ENCODE measurements at regions not wholly inside any gene's neighbourhood (a gene's known extent, or its start where the extent isn't known, plus 50 kb on each side); places are given as distances from the start of the nearest gene placed in this dataset.

DNA sequence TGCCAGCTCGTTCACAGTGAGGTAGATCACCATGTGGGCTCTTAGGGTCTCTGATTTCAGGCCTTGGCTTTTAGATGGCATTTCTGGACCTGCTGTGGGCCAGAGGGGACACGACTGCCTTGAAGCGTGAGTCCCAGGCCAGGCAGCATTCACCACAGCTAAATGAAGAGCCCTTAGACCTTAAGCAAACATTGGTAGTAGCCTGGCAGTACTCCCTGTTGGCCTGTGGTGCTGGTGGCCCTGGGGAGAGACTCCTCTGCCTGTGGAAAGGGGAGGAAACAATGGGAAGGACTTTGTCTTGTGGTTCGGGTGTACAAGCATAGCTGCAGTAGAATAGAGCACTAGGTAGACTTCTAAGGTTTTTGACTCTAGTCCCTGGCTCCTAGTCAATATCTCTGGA, 456.0 kb upstream of the DCC start:
- TF ChIP-seq MXI1 (IDR thresholded peaks at IDR 0.05; ENCODE audit: low read depth, low read length): no peak
- TF ChIP-seq, protein P1, sequence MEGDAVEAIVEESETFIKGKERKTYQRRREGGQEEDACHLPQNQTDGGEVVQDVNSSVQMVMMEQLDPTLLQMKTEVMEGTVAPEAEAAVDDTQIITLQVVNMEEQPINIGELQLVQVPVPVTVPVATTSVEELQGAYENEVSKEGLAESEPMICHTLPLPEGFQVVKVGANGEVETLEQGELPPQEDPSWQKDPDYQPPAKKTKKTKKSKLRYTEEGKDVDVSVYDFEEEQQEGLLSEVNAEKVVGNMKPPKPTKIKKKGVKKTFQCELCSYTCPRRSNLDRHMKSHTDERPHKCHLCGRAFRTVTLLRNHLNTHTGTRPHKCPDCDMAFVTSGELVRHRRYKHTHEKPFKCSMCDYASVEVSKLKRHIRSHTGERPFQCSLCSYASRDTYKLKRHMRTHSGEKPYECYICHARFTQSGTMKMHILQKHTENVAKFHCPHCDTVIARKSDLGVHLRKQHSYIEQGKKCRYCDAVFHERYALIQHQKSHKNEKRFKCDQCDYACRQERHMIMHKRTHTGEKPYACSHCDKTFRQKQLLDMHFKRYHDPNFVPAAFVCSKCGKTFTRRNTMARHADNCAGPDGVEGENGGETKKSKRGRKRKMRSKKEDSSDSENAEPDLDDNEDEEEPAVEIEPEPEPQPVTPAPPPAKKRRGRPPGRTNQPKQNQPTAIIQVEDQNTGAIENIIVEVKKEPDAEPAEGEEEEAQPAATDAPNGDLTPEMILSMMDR (IDR thresholded peaks at IDR 0.05 in 2 of 3, conservative IDR thresholded peaks at IDR 0.05 in 1 of 3; ENCODE audit: control insufficient read depth in 2 of 3, extremely low read depth in 1 of 3, insufficient read depth in 1 of 3, low read depth in 3 of 3, low read length in 3 of 3): no peak
- TF ChIP-seq, protein P2, sequence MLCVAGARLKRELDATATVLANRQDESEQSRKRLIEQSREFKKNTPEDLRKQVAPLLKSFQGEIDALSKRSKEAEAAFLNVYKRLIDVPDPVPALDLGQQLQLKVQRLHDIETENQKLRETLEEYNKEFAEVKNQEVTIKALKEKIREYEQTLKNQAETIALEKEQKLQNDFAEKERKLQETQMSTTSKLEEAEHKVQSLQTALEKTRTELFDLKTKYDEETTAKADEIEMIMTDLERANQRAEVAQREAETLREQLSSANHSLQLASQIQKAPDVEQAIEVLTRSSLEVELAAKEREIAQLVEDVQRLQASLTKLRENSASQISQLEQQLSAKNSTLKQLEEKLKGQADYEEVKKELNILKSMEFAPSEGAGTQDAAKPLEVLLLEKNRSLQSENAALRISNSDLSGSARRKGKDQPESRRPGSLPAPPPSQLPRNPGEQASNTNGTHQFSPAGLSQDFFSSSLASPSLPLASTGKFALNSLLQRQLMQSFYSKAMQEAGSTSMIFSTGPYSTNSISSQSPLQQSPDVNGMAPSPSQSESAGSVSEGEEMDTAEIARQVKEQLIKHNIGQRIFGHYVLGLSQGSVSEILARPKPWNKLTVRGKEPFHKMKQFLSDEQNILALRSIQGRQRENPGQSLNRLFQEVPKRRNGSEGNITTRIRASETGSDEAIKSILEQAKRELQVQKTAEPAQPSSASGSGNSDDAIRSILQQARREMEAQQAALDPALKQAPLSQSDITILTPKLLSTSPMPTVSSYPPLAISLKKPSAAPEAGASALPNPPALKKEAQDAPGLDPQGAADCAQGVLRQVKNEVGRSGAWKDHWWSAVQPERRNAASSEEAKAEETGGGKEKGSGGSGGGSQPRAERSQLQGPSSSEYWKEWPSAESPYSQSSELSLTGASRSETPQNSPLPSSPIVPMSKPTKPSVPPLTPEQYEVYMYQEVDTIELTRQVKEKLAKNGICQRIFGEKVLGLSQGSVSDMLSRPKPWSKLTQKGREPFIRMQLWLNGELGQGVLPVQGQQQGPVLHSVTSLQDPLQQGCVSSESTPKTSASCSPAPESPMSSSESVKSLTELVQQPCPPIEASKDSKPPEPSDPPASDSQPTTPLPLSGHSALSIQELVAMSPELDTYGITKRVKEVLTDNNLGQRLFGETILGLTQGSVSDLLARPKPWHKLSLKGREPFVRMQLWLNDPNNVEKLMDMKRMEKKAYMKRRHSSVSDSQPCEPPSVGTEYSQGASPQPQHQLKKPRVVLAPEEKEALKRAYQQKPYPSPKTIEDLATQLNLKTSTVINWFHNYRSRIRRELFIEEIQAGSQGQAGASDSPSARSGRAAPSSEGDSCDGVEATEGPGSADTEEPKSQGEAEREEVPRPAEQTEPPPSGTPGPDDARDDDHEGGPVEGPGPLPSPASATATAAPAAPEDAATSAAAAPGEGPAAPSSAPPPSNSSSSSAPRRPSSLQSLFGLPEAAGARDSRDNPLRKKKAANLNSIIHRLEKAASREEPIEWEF (IDR thresholded peaks at IDR 0.05; ENCODE audit: insufficient replicate concordance, low read depth, low read length): no peak
- no peak for TF ChIP-seq RCOR1 (conservative IDR thresholded peaks at IDR 0.05; ENCODE audit: low read depth, low read length)
- no peak for TF ChIP-seq NR2C2 (IDR thresholded peaks at IDR 0.05; ENCODE audit: borderline replicate concordance, control insufficient read depth, insufficient read length, low read depth)
- TF ChIP-seq EZH2 (IDR thresholded peaks at IDR 0.05; ENCODE audit: borderline replicate concordance, control insufficient read depth, low read depth, low read length): no peak
- TF ChIP-seq, protein P3, sequence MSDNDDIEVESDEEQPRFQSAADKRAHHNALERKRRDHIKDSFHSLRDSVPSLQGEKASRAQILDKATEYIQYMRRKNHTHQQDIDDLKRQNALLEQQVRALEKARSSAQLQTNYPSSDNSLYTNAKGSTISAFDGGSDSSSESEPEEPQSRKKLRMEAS (IDR thresholded peaks at IDR 0.05; ENCODE audit: low read depth, low read length): no peak

All from GM12878 (cell line).